Liver (tissue), 8 donors: ENCODE measurements at regions not wholly inside any gene's neighbourhood (a gene's known extent, or its start where the extent isn't known, plus 50 kb on each side); places are given as distances from the start of the nearest gene placed in this dataset.

ENCODE experiments used
- DNase-seq: peaks from one replicate; pipeline ENCODE4 v3.0.0-alpha.2; 2017; ENCODE audit warnings: low spot score
- H3K27ac ChIP-seq, 2 donors: one replicate each; pipeline ENCODE4 v1.7.0; 2013; ENCODE audit warnings: inconsistent platforms in 2 of 2, low read length in 2 of 2, control low read depth in 1 of 2, low read depth in 1 of 2, mild to moderate bottlenecking in 1 of 2
- H3K27me3 ChIP-seq, 4 donors: one replicate each; pipeline versions ENCODE4 v1.6.1 to v1.7.0; 2013; ENCODE audit warnings: low read length in 3 of 4, inconsistent platforms in 1 of 4, mild to moderate bottlenecking in 1 of 4, moderate library complexity in 1 of 4; ENCODE audit not compliant: control insufficient read depth in 4 of 4, insufficient read depth in 4 of 4
- H3K36me3 ChIP-seq, 4 donors: one replicate each; pipeline versions ENCODE4 v1.6.1 to v1.7.0; 2013; ENCODE audit warnings: low read length in 3 of 4, mild to moderate bottlenecking in 3 of 4, low read depth in 1 of 4, moderate library complexity in 1 of 4; ENCODE audit not compliant: control insufficient read depth in 4 of 4, insufficient read depth in 3 of 4
- H3K4me1 ChIP-seq, 4 donors: one replicate each; pipeline versions ENCODE4 v1.6.1 to v1.7.0; 2013; ENCODE audit warnings: low read length in 3 of 4, mild to moderate bottlenecking in 3 of 4, moderate library complexity in 1 of 4; ENCODE audit not compliant: control insufficient read depth in 4 of 4, insufficient read depth in 4 of 4
- H3K4me3 ChIP-seq, 3 donors: one replicate each; pipeline versions ENCODE4 v1.6.1 to v1.7.0; 2013; ENCODE audit warnings: low read length in 3 of 3, control low read depth in 1 of 3, low read depth in 1 of 3, mild to moderate bottlenecking in 1 of 3
- H3K9ac ChIP-seq, 2 donors: one replicate each; pipeline ENCODE4 v1.7.0; 2013; ENCODE audit warnings: low read length in 2 of 2, mild to moderate bottlenecking in 2 of 2, moderate library complexity in 2 of 2, control low read depth in 1 of 2, low read depth in 1 of 2
- H3K9me3 ChIP-seq, 4 donors: one replicate each; pipeline versions ENCODE4 v1.6.1 to v1.7.0; 2013; ENCODE audit warnings: low read length in 3 of 4; ENCODE audit not compliant: control insufficient read depth in 4 of 4
- EGR1 ChIP-seq, 2 donors: IDR thresholded peaks; 2 replicates each; pipeline ENCODE4 v1.6.1; 2016 to 2018; ENCODE audit warnings: antibody characterized with exemption in 2 of 2, low read depth in 2 of 2
- FOXA1 ChIP-seq: IDR thresholded peaks from 2 replicates; pipeline ENCODE4 v1.6.1; 2016; ENCODE audit warnings: antibody characterized with exemption
- FOXA2 ChIP-seq: IDR thresholded peaks from 2 replicates; pipeline ENCODE4 v1.6.1; 2016; ENCODE audit warnings: antibody characterized with exemption
- GABPA ChIP-seq, 2 donors: IDR thresholded peaks in 1 of 2; conservative IDR thresholded peaks in 1 of 2; 2 replicates each; pipeline ENCODE4 v1.6.1; 2016; ENCODE audit warnings: antibody characterized with exemption in 2 of 2, mild to moderate bottlenecking in 1 of 2, moderate library complexity in 1 of 2
- HNF4A ChIP-seq, 2 donors: conservative IDR thresholded peaks; 2 replicates each; pipeline ENCODE4 v1.6.1; 2016; ENCODE audit warnings: antibody characterized with exemption in 2 of 2, mild to moderate bottlenecking in 2 of 2
- HNF4G ChIP-seq: IDR thresholded peaks from 2 replicates; pipeline ENCODE4 v1.6.1; 2016; ENCODE audit warnings: antibody characterized with exemption
- JUND ChIP-seq, 2 donors: IDR thresholded peaks; 2 replicates each; pipeline ENCODE4 v1.6.1; 2016; ENCODE audit warnings: antibody characterized with exemption in 2 of 2
- NR2F2 ChIP-seq: IDR thresholded peaks from 2 replicates; pipeline ENCODE4 v1.6.1; 2016; ENCODE audit warnings: antibody characterized with exemption
- RAD21 ChIP-seq, 2 donors: IDR thresholded peaks; 2 replicates each; pipeline ENCODE4 v1.6.1; 2016; ENCODE audit warnings: antibody characterized with exemption in 2 of 2, mild to moderate bottlenecking in 2 of 2
- RXRA ChIP-seq, 2 donors: IDR thresholded peaks; 2 replicates each; pipeline ENCODE4 v1.6.1; 2017 to 2018; ENCODE audit warnings: antibody characterized with exemption in 2 of 2, mild to moderate bottlenecking in 1 of 2
- SP1 ChIP-seq: IDR thresholded peaks from 2 replicates; pipeline ENCODE4 v1.6.1; 2018; ENCODE audit warnings: antibody characterized with exemption, mild to moderate bottlenecking
- TAF1 ChIP-seq: conservative IDR thresholded peaks from 2 replicates; pipeline ENCODE4 v1.6.1; 2016; ENCODE audit warnings: antibody characterized with exemption, mild to moderate bottlenecking
- YY1 ChIP-seq: IDR thresholded peaks from 2 replicates; pipeline ENCODE4 v1.6.1; 2016; ENCODE audit warnings: antibody characterized with exemption, mild to moderate bottlenecking
- WGBS: extraction: QIAGEN DNeasy Blood & Tissue Kit; methylation state at CpG from one replicate; pipeline ENCODE4 v1.1.7; 2013; 5-methylcytosine and 5-hydroxymethylcytosine counted together
- TF ChIP-seq, protein P1 (sequence below): IDR thresholded peaks from 2 replicates; pipeline ENCODE4 v1.6.1; 2016; ENCODE audit warnings: antibody characterized with exemption
- TF ChIP-seq, protein P2 (sequence below): fragments of 150-350 bp; IDR thresholded peaks from 2 replicates; pipeline ENCODE4 v1.5.1; 2017; ENCODE audit warnings: improper control_type of control experiment, low read depth, low read length; ENCODE audit not compliant: missing input control
- TF ChIP-seq, protein P3 (sequence below): IDR thresholded peaks from 2 replicates; pipeline ENCODE4 v1.6.1; 2016; ENCODE audit warnings: antibody characterized with exemption
- TF ChIP-seq, protein P4 (sequence below): IDR thresholded peaks from 2 replicates; pipeline ENCODE4 v1.6.1; 2016; ENCODE audit warnings: antibody characterized with exemption
- TF ChIP-seq, protein P5 (sequence below): IDR thresholded peaks from 2 replicates; pipeline ENCODE4 v1.6.1; 2016; ENCODE audit warnings: antibody characterized with exemption, mild to moderate bottlenecking
- donor health status: healthy.
- donor health status: healthy.
- donor health status: healthy.
- donor health status: healthy.
- donor health status: healthy.

DNA sequence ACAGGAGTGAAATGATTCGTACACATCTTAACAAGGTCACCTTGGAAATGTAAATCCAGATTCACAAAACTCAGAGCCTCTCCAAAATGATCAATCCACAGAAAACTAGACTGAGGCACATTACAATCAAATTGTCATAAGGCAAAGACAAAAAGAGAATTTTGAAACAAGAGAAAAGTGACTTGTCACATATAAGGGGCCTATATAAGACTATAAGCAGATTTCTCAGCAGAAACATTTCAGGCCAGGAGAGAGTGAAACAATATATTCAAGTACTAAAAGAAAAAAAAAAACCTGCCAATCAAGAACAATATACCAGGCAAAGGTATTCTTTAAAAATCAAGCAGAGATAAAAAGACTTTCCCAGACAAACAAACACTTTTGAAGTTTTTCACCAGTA lies 429.1 kb downstream of the BCAT1 start (continued):
- TF ChIP-seq FOXA2 (no peak), FOXA1 (no peak)

DNA sequence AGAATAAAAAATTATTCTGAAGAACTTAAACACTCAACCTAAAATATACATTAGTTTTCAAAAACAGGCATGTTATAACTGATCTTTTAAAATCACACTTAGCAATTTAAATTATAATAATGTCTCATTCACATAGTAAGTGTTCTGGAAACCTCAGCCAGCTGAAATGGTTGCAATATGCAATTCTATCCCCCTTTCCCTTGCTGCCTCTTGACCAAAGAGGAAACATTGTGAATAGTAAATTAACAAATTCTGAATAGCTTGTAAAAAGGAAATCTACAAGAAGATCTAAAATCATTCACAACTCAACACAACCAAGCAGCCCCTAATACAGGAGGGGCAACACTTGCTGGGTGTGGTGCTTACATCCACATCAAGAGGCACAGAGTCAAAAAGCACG lies 431.9 kb downstream of the BCAT1 start:
- WGBS, result 76% methylated on average over 1 of the region's 1 CpG
- no peak for TF ChIP-seq NR2F2
- TF ChIP-seq, protein P1, sequence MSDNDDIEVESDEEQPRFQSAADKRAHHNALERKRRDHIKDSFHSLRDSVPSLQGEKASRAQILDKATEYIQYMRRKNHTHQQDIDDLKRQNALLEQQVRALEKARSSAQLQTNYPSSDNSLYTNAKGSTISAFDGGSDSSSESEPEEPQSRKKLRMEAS, result no peak
- TF ChIP-seq RAD21 (IDR thresholded peaks at IDR 0.05), result no peak
- TF ChIP-seq TAF1, result no peak
- TF ChIP-seq, protein P2, sequence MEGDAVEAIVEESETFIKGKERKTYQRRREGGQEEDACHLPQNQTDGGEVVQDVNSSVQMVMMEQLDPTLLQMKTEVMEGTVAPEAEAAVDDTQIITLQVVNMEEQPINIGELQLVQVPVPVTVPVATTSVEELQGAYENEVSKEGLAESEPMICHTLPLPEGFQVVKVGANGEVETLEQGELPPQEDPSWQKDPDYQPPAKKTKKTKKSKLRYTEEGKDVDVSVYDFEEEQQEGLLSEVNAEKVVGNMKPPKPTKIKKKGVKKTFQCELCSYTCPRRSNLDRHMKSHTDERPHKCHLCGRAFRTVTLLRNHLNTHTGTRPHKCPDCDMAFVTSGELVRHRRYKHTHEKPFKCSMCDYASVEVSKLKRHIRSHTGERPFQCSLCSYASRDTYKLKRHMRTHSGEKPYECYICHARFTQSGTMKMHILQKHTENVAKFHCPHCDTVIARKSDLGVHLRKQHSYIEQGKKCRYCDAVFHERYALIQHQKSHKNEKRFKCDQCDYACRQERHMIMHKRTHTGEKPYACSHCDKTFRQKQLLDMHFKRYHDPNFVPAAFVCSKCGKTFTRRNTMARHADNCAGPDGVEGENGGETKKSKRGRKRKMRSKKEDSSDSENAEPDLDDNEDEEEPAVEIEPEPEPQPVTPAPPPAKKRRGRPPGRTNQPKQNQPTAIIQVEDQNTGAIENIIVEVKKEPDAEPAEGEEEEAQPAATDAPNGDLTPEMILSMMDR, result no peak
- TF ChIP-seq JUND (IDR thresholded peaks at IDR 0.05), result no peak
- TF ChIP-seq, protein P3, sequence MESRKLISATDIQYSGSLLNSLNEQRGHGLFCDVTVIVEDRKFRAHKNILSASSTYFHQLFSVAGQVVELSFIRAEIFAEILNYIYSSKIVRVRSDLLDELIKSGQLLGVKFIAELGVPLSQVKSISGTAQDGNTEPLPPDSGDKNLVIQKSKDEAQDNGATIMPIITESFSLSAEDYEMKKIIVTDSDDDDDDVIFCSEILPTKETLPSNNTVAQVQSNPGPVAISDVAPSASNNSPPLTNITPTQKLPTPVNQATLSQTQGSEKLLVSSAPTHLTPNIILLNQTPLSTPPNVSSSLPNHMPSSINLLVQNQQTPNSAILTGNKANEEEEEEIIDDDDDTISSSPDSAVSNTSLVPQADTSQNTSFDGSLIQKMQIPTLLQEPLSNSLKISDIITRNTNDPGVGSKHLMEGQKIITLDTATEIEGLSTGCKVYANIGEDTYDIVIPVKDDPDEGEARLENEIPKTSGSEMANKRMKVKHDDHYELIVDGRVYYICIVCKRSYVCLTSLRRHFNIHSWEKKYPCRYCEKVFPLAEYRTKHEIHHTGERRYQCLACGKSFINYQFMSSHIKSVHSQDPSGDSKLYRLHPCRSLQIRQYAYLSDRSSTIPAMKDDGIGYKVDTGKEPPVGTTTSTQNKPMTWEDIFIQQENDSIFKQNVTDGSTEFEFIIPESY, result no peak
- TF ChIP-seq FOXA1, result no peak
- TF ChIP-seq, protein P4, sequence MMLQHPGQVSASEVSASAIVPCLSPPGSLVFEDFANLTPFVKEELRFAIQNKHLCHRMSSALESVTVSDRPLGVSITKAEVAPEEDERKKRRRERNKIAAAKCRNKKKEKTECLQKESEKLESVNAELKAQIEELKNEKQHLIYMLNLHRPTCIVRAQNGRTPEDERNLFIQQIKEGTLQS, result no peak
- no peak for TF ChIP-seq FOXA2
- no peak for TF ChIP-seq SP1
- TF ChIP-seq RXRA (IDR thresholded peaks at IDR 0.05), result no peak
- no peak for TF ChIP-seq YY1
- no peak for TF ChIP-seq GABPA (IDR thresholded peaks at IDR 0.05 in 1 of 2, conservative IDR thresholded peaks at IDR 0.05 in 1 of 2)
- no peak for TF ChIP-seq EGR1 (IDR thresholded peaks at IDR 0.05; ENCODE audit: low read depth in 2 of 2)
- TF ChIP-seq, protein P5, sequence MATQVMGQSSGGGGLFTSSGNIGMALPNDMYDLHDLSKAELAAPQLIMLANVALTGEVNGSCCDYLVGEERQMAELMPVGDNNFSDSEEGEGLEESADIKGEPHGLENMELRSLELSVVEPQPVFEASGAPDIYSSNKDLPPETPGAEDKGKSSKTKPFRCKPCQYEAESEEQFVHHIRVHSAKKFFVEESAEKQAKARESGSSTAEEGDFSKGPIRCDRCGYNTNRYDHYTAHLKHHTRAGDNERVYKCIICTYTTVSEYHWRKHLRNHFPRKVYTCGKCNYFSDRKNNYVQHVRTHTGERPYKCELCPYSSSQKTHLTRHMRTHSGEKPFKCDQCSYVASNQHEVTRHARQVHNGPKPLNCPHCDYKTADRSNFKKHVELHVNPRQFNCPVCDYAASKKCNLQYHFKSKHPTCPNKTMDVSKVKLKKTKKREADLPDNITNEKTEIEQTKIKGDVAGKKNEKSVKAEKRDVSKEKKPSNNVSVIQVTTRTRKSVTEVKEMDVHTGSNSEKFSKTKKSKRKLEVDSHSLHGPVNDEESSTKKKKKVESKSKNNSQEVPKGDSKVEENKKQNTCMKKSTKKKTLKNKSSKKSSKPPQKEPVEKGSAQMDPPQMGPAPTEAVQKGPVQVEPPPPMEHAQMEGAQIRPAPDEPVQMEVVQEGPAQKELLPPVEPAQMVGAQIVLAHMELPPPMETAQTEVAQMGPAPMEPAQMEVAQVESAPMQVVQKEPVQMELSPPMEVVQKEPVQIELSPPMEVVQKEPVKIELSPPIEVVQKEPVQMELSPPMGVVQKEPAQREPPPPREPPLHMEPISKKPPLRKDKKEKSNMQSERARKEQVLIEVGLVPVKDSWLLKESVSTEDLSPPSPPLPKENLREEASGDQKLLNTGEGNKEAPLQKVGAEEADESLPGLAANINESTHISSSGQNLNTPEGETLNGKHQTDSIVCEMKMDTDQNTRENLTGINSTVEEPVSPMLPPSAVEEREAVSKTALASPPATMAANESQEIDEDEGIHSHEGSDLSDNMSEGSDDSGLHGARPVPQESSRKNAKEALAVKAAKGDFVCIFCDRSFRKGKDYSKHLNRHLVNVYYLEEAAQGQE, result no peak
- no peak for TF ChIP-seq HNF4G
- no peak for TF ChIP-seq HNF4A (conservative IDR thresholded peaks at IDR 0.05)
- Histone ChIP-seq H3K4me1 (no peaks in the 10 kb centered on the region), H3K4me3 (no peak overlapping the region), H3K36me3 (no peaks in the 10 kb centered on the region), H3K9ac (no peak overlapping the region), H3K27me3 (no peaks in the 10 kb centered on the region), H3K9me3 (peaks cover 0 to 8% (median 0%) of the 10 kb centered on the region in 4 donors), H3K27ac (no peak overlapping the region)
- DNase-seq, result no peak
